Inflammatory macrophage treated with lipopolysaccharide for 1 hour (primary cell): ENCODE measurements at regions not wholly inside any gene's neighbourhood (a gene's known extent, or its start where the extent isn't known, plus 50 kb on each side); places are given as distances from the start of the nearest gene placed in this dataset.
"Not testable (repeated sequence)": the region's sequence is repeated elsewhere in the genome, so short reads cannot be mapped to it uniquely, and the experiment has no call there.

Source experiments
- DNase-seq, 2 donors: peaks; one replicate each; pipeline ENCODE4 v3.0.0-alpha.2; 2020 to 2022

- DNase-seq, result no peak
Observed at GRCh38 chr9:30504502-30504905, 1879.9 kb upstream of the ACO1 start.

DNA sequence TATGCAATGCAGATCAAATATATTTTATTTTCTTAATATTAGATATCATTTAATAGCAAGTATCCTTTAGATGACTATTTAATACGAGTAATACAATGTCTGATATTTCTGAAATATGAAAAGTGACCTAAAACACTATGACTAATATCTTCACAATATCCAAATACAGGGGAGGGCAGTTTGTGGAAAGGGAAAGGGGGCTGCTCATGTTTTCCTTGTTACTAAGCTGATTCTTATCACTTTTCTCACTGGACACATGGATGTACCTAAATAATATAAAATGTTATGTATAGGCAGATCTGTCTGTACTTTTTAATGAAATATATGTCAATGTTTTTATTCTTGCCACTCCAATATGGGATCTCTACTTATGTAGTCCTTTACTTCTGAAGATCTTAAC is 1879.1 kb upstream of the ACO1 start:
- DNase-seq, result no peak

DNA sequence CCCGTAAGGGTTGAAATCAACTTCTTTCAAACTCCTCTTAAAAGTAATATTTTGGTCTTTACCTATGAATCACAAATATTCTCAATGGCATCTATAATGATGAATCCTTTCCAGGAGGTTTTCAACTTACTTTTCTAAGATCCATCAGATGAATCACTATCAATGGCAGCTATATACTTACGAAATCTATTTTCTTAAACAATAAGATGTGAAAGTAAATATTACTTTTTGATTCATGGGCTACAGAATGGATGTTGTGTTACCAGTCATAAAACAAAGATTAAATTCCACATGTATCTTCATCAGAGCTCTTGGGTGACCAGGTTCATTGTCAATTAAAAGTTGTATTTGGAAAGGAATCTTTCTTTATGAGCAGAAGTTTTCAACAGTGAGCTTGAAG is 1877.7 kb upstream of the ACO1 start:
- no peak for DNase-seq

DNA sequence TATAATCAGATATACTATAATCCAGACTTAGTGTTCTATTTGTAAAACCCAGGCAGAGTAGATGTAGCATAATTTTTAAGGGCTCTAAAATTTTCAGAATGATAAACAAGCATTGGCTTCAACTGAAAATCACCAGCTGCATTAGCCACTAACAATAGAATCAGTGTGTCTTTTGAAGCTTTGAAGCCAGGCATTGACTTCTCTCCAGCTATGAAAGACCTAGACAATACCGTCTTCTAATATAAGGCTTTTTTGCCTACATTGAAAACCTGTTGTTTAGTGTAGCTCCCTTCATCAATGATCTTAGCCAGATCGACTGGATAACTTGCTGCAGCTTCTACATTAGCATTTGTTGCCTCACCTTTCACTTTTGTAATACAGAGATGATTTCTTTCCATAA is 1877.3 kb upstream of the ACO1 start:
- DNase-seq, result no peak

GRCh38 chr9:30511666-30512065 is 1872.8 kb upstream of the ACO1 start:
- DNase-seq, result no peak

- DNase-seq, result no peak
Observed at GRCh38 chr9:30519166-30519565, 1865.3 kb upstream of the ACO1 start.

- DNase-seq, result no peak
Observed at GRCh38 chr9:30519756-30520155, 1864.7 kb upstream of the ACO1 start.

DNA sequence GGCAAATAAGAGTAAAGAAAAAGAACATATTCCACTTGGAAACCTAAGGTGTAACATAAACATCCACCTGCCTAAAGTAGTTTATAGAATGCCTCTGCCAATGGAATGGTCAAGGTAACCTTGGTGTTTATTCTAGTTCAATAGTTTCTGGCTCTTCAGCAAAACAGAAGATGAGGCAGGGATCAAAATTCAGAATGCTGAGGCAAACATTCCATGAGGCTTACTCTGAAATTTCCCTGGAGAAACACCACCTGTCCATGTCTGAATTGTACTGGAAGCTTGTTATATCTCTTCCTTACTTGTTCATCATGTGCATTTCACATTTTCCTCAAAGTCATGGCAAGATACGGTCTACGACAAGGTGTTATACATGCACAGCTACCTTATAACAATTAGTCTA is 1862.4 kb upstream of the ACO1 start:
- DNase-seq, result no peak

DNA sequence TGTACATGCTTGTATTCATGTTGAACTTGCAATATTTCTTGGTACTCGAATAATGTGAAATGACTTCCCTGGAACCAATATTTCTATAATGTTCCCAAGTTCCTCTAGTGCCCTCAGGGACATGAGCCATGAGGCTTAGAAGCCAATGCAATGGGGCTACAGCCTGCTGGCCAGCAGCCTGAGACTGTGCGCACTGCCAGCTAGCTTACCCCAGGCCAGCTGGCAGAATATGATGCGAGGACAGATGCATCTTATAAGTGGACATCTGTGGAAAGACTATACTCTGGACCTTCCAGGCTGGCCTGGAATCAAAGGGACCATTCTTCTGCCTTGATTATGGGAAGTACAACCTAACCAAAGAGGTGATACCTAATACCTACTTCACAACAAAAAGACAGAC is 1862.0 kb upstream of the ACO1 start:
- no peak for DNase-seq

DNA sequence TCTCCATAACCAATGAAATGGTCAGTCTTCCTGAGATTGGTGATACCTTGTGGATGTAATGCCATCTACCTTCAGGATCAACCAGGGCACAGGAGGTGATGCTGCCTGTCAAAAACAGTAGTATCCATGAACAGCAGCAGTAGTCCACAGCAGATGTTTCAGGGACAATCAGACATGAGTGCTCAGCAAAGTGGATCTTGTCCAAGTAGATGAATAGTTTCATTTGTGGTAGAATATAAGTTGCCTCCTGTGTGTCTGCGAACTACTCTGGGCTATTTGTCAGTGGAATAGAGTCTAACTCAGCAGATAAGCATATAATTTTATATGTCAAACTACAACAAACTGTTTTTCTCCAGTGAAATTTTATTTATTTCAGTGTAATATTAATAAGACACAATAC is 1860.1 kb upstream of the ACO1 start:
- DNase-seq, result no peak

DNA sequence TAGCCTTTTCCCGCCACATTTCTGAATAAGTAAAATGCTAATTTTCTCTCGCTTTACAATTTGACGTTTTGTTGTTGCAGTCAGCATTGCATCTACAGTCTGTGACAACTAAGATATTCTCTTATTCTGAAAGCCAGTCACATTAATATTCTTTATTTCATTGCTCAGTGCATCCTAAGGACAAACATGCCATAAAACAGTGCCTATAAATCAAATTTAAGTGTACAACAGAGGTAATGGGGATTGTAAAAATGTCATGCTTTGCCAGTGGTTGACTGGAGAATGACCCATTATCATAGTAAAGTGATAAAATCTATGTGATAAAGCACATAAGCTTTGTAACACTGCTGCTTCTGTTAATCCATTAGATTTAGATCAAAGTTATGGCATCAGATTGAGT is 1850.0 kb upstream of the ACO1 start:
- no peak for DNase-seq

GRCh38 chr9:30534896-30535295 is 1849.5 kb upstream of the ACO1 start:
- DNase-seq, result no peak

- no peak for DNase-seq
Observed at GRCh38 chr9:30536494-30536893, 1847.9 kb upstream of the ACO1 start.

- not testable (repeated sequence) for DNase-seq
Observed at GRCh38 chr9:30539696-30540095, 1844.7 kb upstream of the ACO1 start.

GRCh38 chr9:30574355-30575151 is 1809.9 kb upstream of the ACO1 start:
- no peak for DNase-seq

DNA sequence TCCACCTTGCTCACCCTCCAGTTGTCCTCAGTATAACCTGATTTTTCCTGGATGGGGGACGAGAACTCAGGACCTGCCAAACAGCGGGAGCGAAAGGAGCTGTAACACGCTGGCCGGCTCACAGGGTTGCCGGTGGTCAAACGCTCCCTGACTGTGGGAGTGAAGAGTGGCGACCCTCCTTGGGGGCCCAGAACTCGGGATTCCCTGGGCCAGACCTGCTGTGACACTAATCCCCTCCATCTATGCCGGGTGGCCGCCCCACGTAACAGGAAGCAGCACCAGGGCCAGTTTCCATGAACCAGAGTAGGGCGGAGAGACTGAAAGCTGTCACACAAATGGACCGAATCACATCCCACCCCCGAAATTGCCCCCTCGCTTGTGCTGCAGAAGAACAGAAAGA is 1809.2 kb upstream of the ACO1 start:
- DNase-seq, result no peak

DNA sequence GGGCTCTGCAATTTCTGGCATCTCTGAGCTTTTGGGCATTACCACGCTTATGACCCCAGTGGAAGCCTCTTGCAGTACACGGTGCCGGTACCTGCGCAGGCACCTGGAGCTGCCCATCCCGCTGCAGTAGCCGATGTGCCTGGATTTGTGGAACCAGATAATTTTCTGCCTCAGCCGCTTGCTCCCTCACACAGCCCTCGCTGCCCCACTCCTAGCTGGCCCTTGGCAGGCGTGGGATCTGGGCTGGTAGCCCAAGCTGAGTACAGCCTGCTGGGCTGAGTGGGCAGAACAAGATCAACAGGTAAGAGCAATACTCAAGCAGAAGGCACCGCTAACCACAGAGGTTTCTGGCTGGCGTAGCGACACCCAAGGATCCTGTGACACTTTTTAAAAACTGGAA is 1808.8 kb upstream of the ACO1 start:
- DNase-seq, result no peak

DNA sequence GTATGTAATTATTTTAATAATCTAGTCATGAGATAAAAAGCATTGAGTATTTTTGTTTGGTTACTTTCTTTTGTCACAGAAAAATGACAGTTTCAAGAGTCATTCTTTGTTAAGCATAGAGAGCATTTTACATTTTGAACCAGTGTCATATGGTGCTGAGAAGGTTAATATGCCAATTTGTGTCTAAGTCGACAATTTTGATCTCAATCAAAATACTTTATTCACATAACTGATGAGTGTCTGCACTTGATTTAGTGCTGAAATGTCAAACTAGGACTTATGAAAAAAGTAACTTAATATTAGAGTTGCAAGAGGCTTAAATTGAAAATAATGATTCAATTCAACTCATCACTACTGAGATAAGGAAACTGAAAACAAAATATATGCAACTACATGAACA is 1804.6 kb upstream of the ACO1 start:
- no peak for DNase-seq

DNA sequence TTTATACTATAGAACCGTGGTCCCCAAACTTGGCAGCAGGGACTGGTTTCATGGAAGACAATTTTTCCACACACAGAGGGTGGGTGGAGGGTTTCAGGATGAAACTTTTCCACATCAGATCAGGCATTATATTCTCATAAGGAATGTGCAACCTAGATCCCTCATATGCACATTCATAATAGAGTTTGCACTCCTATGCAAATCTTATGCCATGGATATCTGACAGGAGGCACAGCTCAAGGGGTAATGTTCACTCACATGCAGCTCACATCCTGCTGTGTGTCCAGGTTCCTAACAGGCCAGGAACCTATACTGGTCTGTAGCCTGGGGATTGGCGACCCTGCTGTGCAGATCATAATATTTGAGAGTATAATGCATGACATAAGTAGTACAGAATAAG is 1802.2 kb upstream of the ACO1 start:
- DNase-seq, result no peak

DNA sequence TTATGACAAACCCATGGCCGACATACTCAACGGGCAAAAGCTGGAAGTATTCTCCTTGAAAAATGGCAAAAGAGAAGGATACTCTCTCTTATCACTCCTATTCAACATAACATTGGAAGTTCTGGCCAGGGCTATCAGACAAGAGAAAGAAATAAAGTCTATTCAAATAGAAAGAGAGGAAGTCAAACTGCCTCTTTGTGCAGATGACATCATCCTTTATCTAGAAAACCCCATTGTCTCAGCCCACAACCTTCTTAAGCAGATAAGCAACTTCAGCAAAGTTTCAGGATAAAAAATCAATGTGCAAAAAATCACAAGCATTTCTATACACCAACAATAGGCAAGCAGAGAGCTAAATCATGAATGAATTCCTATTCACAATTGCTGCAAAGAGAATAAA is 1799.9 kb upstream of the ACO1 start:
- DNase-seq, result no peak

DNA sequence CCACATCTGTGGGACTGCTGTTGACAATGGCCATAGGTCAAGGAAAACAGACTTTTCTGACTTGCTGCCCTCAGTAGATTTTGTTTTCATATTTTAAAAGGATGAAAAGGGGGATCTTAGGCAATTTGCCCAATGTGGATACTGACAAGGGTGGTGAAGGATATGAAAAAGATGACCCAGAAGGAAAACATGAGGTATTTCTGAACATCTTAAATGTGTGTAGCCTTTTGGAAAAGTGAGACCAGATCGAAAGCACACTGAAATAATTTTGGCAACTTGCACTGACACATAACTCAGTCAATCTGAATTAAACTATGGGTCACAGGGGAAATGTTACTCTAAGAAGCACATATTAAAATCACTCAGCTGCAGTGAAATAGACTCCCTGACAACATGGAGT is 1793.0 kb upstream of the ACO1 start:
- no peak for DNase-seq

DNA sequence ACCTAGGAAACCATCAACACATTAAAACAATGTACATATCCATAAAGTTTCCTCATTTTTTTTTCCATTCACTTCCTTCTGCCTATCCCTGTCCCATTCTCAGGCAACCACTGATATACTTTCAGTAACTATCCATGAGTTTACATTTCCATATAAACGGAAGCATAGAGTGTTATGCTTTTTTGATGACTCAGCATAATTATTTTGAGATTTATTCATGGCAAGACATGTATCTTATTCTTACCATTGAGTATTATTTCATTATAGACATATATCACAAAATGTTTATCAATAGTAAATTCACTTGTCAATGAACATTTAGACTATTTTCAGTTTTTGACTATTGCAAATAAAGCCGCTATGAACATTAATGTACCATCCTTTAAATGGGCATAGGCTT is 1786.8 kb upstream of the ACO1 start:
- no peak for DNase-seq

DNA sequence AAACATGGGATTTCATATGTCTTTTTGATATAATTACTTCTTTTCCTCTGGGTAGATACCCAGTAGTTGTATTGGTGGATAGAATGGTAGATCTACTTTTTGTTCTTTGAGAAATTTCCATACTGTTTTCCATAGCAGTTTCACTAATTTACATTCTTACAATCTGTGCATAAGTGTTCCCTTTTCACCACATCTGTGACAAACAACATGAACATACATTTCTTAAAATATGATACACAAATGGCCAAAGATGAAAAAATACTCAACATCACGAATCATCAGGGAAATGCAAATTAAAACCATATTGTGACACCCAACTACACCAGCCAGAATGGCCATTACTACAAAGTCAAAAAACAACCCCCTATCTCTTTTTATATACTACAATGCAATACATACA is 1778.5 kb upstream of the ACO1 start:
- no peak for DNase-seq

DNA sequence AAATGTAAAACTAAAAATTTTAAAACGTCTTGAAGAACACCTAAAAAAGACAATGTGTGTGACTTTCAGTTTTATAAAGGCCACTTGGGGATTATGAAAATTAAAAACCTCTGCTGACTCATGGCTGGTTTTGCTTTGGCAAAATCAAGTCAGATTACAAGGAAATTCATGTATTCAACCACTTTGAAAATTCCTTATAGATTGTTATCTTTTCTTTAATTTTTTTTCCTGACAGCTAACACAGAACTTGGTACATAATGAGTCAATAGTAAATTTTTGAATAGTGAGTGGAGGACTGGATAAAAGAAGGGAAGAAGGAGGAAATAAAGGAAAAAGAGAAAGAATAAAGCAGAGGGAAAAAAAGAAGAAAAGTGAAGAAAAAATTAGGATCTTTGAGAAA is 1774.7 kb upstream of the ACO1 start:
- DNase-seq, result no peak

GRCh38 chr9:30616782-30617181 is 1767.7 kb upstream of the ACO1 start:
- DNase-seq, result not testable (repeated sequence)
